IPS DF 4.7 (cell line): ENCODE measurements at regions not wholly inside any gene's neighbourhood (a gene's known extent, or its start where the extent isn't known, plus 50 kb on each side); places are given as distances from the start of the nearest gene placed in this dataset.

ENCODE experiments used
- DNase-seq: peaks from one replicate; pipeline ENCODE4 v3.0.0-alpha.2; 2013; ENCODE audit warnings: low spot score; ENCODE audit errors: extremely low read depth

- DNase-seq: no peak
These were observed 278.8 kb upstream of the PPARGC1A start for GRCh38 chr4:24168658-24169057.

GRCh38 chr4:24166501-24166900, 276.7 kb upstream of the PPARGC1A start:
- no peak for DNase-seq

GRCh38 chr4:24164797-24165196, 274.9 kb upstream of the PPARGC1A start:
- DNase-seq: no peak

- DNase-seq: no peak
These were observed 274.3 kb upstream of the PPARGC1A start for GRCh38 chr4:24164054-24164693.

GRCh38 chr4:24163314-24163713, 273.5 kb upstream of the PPARGC1A start:
- no peak for DNase-seq

- no peak for DNase-seq
These were observed 270.5 kb upstream of the PPARGC1A start for GRCh38 chr4:24160358-24160757.

GRCh38 chr4:24158031-24158430, 268.2 kb upstream of the PPARGC1A start:
- DNase-seq: no peak

GRCh38 chr4:24150034-24150433, 260.2 kb upstream of the PPARGC1A start:
- no peak for DNase-seq

- DNase-seq: no peak
These were observed 256.3 kb upstream of the PPARGC1A start for GRCh38 chr4:24146127-24146526.

GRCh38 chr4:24145591-24145990, 255.7 kb upstream of the PPARGC1A start:
- no peak for DNase-seq

GRCh38 chr4:24144381-24144780, 254.5 kb upstream of the PPARGC1A start:
- DNase-seq: no peak

- DNase-seq: no peak
These were observed 253.9 kb upstream of the PPARGC1A start for GRCh38 chr4:24143741-24144140.

- no peak for DNase-seq
These were observed 252.0 kb upstream of the PPARGC1A start for GRCh38 chr4:24141836-24142235.

- no peak for DNase-seq
These were observed 251.0 kb upstream of the PPARGC1A start for GRCh38 chr4:24140892-24141291.

GRCh38 chr4:24137671-24138601, 248.1 kb upstream of the PPARGC1A start:
- DNase-seq: no peak

- no peak for DNase-seq
These were observed 242.3 kb upstream of the PPARGC1A start for GRCh38 chr4:24131954-24132673.

- no peak for DNase-seq
These were observed 240.8 kb upstream of the PPARGC1A start for GRCh38 chr4:24130637-24131036.

- DNase-seq: no peak
These were observed 236.9 kb upstream of the PPARGC1A start for GRCh38 chr4:24126776-24127175.

GRCh38 chr4:24121395-24122175, 231.7 kb upstream of the PPARGC1A start:
- no peak for DNase-seq

- DNase-seq: no peak
These were observed 228.1 kb upstream of the PPARGC1A start for GRCh38 chr4:24117975-24118374.

- no peak for DNase-seq
These were observed 226.3 kb upstream of the PPARGC1A start for GRCh38 chr4:24116107-24116506.
